Muscle of arm (tissue), 1 donor: ENCODE measurements at regions not wholly inside any gene's neighbourhood (a gene's known extent, or its start where the extent isn't known, plus 50 kb on each side); places are given as distances from the start of the nearest gene placed in this dataset.

Source experiments
- DNase-seq: peaks from one replicate; pipeline ENCODE4 v3.0.0-alpha.2; 2013

- no peak for DNase-seq
Observed at GRCh38 chr18:75592527-75592926, 165.0 kb upstream of the SMIM21 start.

GRCh38 chr18:75588412-75588811 is 160.9 kb upstream of the SMIM21 start:
- no peak for DNase-seq

GRCh38 chr18:75587131-75587530 is 159.6 kb upstream of the SMIM21 start:
- DNase-seq, result no peak

- no peak for DNase-seq
Observed at GRCh38 chr18:75586130-75586889, 158.8 kb upstream of the SMIM21 start.

GRCh38 chr18:75582940-75583339 is 155.4 kb upstream of the SMIM21 start:
- DNase-seq, result no peak

GRCh38 chr18:75582406-75582821 is 154.9 kb upstream of the SMIM21 start:
- DNase-seq, result no peak

GRCh38 chr18:75581336-75582131 is 154.0 kb upstream of the SMIM21 start:
- no peak for DNase-seq

GRCh38 chr18:75574187-75574586 is 146.7 kb upstream of the SMIM21 start:
- DNase-seq, result no peak

- no peak for DNase-seq
Observed at GRCh38 chr18:75563150-75563549, 135.6 kb upstream of the SMIM21 start.

- DNase-seq, result no peak
Observed at GRCh38 chr18:75562216-75562615, 134.7 kb upstream of the SMIM21 start.

- DNase-seq, result no peak
Observed at GRCh38 chr18:75558790-75559189, 131.3 kb upstream of the SMIM21 start.

GRCh38 chr18:75556841-75557240 is 129.3 kb upstream of the SMIM21 start:
- DNase-seq, result no peak

- DNase-seq, result no peak
Observed at GRCh38 chr18:75554644-75555185, 127.2 kb upstream of the SMIM21 start.

- no peak for DNase-seq
Observed at GRCh38 chr18:75554176-75554575, 126.7 kb upstream of the SMIM21 start.

- DNase-seq, result no peak
Observed at GRCh38 chr18:75553021-75553420, 125.5 kb upstream of the SMIM21 start.

GRCh38 chr18:75551071-75551470 is 123.6 kb upstream of the SMIM21 start:
- no peak for DNase-seq

GRCh38 chr18:75548353-75548905 is 120.9 kb upstream of the SMIM21 start:
- no peak for DNase-seq

GRCh38 chr18:75546964-75547363 is 119.5 kb upstream of the SMIM21 start:
- no peak for DNase-seq

GRCh38 chr18:75545189-75545588 is 117.7 kb upstream of the SMIM21 start:
- DNase-seq, result no peak

GRCh38 chr18:75544496-75544895 is 117.0 kb upstream of the SMIM21 start:
- no peak for DNase-seq

- no peak for DNase-seq
Observed at GRCh38 chr18:75544051-75544481, 116.6 kb upstream of the SMIM21 start.

GRCh38 chr18:75538727-75539126 is 111.2 kb upstream of the SMIM21 start:
- DNase-seq, result no peak

GRCh38 chr18:75533950-75534349 is 106.4 kb upstream of the SMIM21 start:
- DNase-seq, result no peak
